Stomach smooth muscle (tissue), 2 donors: ENCODE measurements at regions not wholly inside any gene's neighbourhood (a gene's known extent, or its start where the extent isn't known, plus 50 kb on each side); places are given as distances from the start of the nearest gene placed in this dataset.

Experiments used
- H3K27ac ChIP-seq: one replicate; pipeline ENCODE4 v1.7.0; 2013; ENCODE audit warnings: mild to moderate bottlenecking, low read length, inconsistent platforms
- H3K27me3 ChIP-seq, 2 donors: one replicate each; pipeline ENCODE4 v1.7.0; 2013; ENCODE audit warnings: low read length in 2 of 2; ENCODE audit not compliant: insufficient read depth in 2 of 2, control insufficient read depth in 1 of 2
- H3K36me3 ChIP-seq, 2 donors: one replicate each; pipeline ENCODE4 v1.7.0; 2013; ENCODE audit warnings: low read length in 2 of 2; ENCODE audit not compliant: control insufficient read depth in 2 of 2, insufficient read depth in 2 of 2
- H3K4me1 ChIP-seq: one replicate; pipeline ENCODE4 v1.7.0; 2013; ENCODE audit warnings: low read length; ENCODE audit not compliant: control insufficient read depth, insufficient read depth
- H3K4me3 ChIP-seq, 2 donors: one replicate each; pipeline ENCODE4 v1.7.0; 2013; ENCODE audit warnings: low read length in 2 of 2
- H3K9ac ChIP-seq, 2 donors: one replicate each; pipeline ENCODE4 v1.7.0; 2013; ENCODE audit warnings: low read length in 2 of 2, mild to moderate bottlenecking in 1 of 2
- H3K9me3 ChIP-seq, 2 donors: one replicate each; pipeline ENCODE4 v1.7.0; 2013; ENCODE audit warnings: low read length in 2 of 2; ENCODE audit not compliant: control insufficient read depth in 2 of 2
- donor health status: healthy.
- donor health status: Pancreatic carcinoma.

DNA sequence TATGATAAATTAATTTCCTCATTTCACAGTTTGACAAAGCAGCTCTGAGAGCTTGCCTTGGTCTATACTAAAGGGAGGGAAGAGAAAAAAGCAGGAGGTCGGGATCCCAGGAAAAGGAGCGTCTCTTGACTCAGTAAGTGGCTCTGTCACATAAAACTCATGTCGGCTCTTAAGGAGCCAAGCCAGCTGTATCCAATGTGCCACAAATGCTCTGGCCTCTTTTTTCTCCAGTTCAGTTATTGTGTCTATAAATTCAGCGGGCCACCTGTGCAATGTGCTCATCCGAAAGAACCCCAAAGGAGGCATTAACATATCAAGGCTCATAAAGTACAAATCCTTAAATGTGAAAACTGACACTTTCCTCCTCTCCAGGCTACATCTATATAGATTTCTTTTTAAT lies 337.7 kb upstream of the FAM241A start:
- Histone ChIP-seq H3K9ac (no peak overlapping the region), H3K4me1 (no peaks in the 10 kb centered on the region), H3K9me3 (no peaks in the 10 kb centered on the region), H3K4me3 (no peak overlapping the region), H3K36me3 (no peaks in the 10 kb centered on the region), H3K27me3 (no peaks in the 10 kb centered on the region), H3K27ac (no peak overlapping the region)

DNA sequence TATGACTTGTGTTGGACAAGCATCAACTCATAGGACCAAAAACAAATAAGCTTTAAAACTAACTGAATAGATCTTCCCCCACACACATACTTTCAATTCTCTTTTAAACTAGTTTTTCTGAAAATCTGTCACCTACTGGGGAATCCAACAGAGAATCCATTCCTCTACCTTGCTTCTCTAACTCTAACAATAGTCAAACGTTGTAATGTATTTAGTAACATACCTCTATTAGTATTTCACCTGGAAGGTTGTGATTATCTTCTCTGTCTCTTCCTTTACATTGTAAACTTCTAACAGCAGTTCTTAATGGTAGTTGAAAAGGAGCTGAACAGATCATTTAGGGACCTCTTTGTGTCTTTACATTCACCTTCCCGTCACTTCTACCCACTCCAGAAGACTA lies 337.1 kb upstream of the FAM241A start:
- Histone ChIP-seq H3K27me3 (no peaks in the 10 kb centered on the region), H3K36me3 (no peaks in the 10 kb centered on the region), H3K9me3 (no peaks in the 10 kb centered on the region), H3K4me1 (no peaks in the 10 kb centered on the region), H3K9ac (no peak overlapping the region), H3K27ac (no peak overlapping the region), H3K4me3 (no peak overlapping the region)

DNA sequence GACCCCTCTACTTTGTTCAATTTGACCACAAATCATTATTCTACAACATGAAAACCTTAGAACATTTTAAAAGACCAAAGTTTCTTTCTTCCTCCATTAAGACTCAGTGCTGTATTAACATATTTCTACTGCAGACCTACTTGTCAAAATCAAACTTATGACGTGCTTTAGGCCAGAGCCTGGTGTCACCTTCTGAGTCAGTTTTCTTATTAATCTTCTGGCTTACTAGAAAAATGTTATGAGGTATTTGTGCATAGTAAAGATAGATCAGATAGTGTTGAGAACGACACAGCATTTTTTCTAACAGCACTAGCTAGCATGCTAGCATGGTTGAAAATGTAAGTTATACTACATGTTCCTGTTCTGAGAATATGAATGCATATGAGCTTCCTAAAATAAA lies 333.6 kb upstream of the FAM241A start:
- H3K4me3 ChIP-seq: no peak overlapping the region
- no peaks in the 10 kb centered on the region for H3K4me1 ChIP-seq
- H3K36me3 ChIP-seq: no peaks in the 10 kb centered on the region
- no peak overlapping the region for H3K9ac ChIP-seq
- no peaks in the 10 kb centered on the region for H3K9me3 ChIP-seq
- H3K27ac ChIP-seq: no peak overlapping the region
- H3K27me3 ChIP-seq: no peaks in the 10 kb centered on the region

DNA sequence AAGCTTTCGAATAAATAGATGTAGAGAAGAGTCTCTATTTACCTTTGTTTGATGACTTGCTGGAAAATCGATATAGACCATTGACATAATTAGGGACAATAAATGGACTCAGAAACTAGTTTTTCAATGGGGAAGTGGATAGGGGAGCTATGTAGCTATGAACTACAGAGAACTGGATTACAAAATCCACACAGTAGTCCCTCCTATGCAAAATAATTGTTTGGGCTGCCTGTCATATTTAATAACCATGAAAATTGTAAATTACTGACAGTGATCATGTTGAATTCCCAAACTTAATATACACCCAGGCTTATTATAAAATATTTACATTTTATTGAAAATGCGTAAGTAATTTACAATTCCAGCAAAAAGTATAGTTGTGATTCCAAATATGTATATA lies 333.1 kb upstream of the FAM241A start:
- Histone ChIP-seq H3K27ac (no peak overlapping the region), H3K4me1 (no peaks in the 10 kb centered on the region), H3K9ac (no peak overlapping the region), H3K9me3 (no peaks in the 10 kb centered on the region), H3K27me3 (no peaks in the 10 kb centered on the region), H3K4me3 (no peak overlapping the region), H3K36me3 (no peaks in the 10 kb centered on the region)

DNA sequence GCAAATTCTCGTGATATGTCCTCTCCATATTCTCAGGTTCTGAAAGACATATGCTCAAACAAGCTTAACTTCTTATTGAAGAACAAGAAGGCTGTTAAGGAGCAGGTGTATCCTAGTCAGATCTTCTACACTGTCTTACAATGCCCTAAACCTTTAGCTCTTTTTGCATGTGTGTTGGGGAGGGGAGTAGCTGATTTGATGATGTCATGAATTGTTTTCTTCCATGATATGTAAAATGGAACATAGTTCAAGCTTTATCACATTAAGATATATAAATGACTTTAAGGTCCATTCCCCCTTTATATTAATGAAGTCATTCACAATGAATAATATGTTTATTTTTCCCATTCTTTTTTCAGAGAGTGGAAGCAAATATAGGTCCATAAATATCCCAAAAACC lies 332.5 kb upstream of the FAM241A start:
- no peaks in the 10 kb centered on the region for H3K36me3 ChIP-seq
- H3K4me1 ChIP-seq: no peaks in the 10 kb centered on the region
- no peaks in the 10 kb centered on the region for H3K9me3 ChIP-seq
- H3K9ac ChIP-seq: no peak overlapping the region
- H3K27me3 ChIP-seq: no peaks in the 10 kb centered on the region
- no peak overlapping the region for H3K27ac ChIP-seq
- H3K4me3 ChIP-seq: no peak overlapping the region

DNA sequence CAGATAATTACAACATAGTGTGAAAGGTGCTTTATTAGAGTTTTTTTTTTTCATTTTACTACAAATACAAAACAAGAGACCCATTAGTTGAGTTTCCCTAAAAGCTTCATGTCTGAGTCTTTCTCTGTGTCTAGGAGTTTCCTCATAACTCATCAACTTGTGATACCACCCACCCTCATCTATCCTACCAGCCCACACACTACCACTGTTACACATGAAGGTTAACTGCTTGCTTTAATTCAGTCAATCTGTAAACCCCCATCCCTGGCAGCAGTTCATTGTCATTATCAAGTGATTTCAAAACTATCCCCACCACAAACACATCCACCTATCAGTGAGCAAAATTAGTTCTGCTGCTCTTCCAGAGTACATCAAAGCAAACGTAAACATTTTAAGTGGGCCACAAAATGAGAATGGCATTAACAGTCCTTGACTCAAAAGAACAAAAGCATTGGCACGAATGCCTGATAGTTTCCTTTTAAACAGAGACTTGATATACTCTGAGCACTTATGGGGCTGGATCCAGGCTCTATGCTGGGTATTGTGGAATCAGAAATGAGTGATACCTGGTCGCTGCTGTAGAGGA lies 331.6 kb upstream of the FAM241A start:
- Histone ChIP-seq H3K36me3 (no peaks in the 10 kb centered on the region), H3K9ac (no peak overlapping the region), H3K27me3 (no peaks in the 10 kb centered on the region), H3K4me3 (no peak overlapping the region), H3K27ac (no peak overlapping the region), H3K9me3 (no peaks in the 10 kb centered on the region), H3K4me1 (no peaks in the 10 kb centered on the region)

DNA sequence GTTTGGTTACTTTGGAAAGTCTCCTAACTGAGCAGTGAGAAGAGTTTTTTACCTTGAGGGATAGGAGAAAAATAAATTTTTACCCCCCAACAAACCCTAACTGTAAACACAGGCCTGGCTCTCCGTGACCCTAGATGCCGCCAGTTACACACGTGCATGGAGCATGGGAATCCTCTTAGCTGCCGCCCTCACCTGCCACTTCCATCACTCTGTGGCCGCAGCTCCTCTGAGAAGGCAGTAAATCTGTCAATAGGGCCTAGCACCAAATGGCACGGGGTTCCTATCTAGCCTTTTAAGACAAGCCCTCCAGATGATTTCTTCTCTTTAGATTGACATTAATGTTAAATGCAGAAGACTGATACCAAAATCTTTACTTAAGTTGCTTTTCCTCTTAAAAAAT lies 330.3 kb upstream of the FAM241A start:
- Histone ChIP-seq H3K9ac (no peak overlapping the region), H3K36me3 (no peaks in the 10 kb centered on the region), H3K27me3 (no peaks in the 10 kb centered on the region), H3K4me3 (no peak overlapping the region), H3K27ac (no peak overlapping the region), H3K4me1 (no peaks in the 10 kb centered on the region), H3K9me3 (no peaks in the 10 kb centered on the region)

DNA sequence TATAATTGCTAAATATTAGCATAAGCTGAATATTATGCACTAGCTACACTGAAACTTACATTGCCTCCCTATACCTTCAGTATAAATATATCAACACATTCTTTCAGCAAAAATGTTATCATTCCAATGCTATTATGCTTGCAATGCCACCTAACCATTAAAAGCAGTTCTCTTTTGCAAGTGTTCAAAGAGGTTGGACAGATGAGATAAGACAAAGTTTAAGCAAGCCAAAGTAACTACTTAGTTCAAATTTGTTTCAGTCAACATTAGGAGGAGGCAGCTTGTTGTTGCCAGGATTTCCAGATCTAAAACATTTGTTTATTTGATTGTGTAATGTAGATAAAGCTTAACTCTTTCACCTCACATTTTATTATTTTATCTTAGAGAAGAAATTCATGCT lies 323.9 kb upstream of the FAM241A start:
- Histone ChIP-seq H3K4me3 (no peak overlapping the region), H3K9me3 (no peaks in the 10 kb centered on the region), H3K27ac (no peak overlapping the region), H3K9ac (no peak overlapping the region), H3K27me3 (no peaks in the 10 kb centered on the region), H3K4me1 (no peaks in the 10 kb centered on the region), H3K36me3 (no peaks in the 10 kb centered on the region)

DNA sequence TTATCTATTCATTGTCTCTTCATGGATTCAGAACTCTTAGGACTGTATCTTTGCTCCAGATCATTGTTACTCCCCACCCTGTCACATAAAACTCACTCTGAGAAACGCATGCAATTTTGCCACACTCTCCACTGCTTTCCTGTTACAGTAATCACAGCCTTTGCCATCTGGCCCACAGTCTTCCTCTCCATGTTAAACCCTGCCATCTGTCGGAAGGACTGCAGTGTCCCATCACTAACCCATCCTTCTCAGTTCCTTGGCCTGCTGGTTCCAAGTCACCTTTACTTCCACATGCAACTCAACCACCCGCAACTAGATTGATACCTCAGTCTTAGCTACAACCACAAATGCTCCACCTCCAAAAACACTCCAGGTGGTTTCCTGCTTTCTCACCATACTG lies 308.7 kb upstream of the FAM241A start:
- Histone ChIP-seq H3K9me3 (no peaks in the 10 kb centered on the region), H3K27ac (no peak overlapping the region), H3K9ac (no peak overlapping the region)

DNA sequence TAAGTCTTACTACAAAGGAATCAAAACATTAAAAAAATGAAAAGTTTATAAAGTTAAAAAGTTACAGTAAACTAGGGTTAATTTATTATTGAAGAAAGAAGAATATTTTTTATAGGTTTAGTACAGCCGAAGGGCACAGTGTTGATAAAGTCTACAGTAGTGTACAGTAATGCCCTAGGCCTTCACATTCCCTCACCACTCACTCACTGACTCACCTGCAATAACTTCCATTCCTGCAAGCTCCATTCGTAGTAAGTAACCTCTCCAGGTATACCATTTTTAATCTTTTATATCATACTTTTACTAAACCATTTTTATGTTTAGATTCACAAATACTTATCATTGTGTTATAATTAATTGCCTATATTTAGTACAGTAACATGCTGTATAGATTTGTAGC lies 307.5 kb upstream of the FAM241A start:
- Histone ChIP-seq H3K4me1 (no peaks in the 10 kb centered on the region), H3K27ac (no peak overlapping the region), H3K27me3 (no peaks in the 10 kb centered on the region), H3K9me3 (no peaks in the 10 kb centered on the region), H3K36me3 (no peaks in the 10 kb centered on the region), H3K9ac (no peak overlapping the region), H3K4me3 (no peak overlapping the region)

More for the DNA sequence above, 308.7 kb upstream of the FAM241A start:
- H3K27me3 ChIP-seq: no peaks in the 10 kb centered on the region
- H3K4me1 ChIP-seq: no peaks in the 10 kb centered on the region
- H3K4me3 ChIP-seq: no peak overlapping the region
- no peaks in the 10 kb centered on the region for H3K36me3 ChIP-seq

DNA sequence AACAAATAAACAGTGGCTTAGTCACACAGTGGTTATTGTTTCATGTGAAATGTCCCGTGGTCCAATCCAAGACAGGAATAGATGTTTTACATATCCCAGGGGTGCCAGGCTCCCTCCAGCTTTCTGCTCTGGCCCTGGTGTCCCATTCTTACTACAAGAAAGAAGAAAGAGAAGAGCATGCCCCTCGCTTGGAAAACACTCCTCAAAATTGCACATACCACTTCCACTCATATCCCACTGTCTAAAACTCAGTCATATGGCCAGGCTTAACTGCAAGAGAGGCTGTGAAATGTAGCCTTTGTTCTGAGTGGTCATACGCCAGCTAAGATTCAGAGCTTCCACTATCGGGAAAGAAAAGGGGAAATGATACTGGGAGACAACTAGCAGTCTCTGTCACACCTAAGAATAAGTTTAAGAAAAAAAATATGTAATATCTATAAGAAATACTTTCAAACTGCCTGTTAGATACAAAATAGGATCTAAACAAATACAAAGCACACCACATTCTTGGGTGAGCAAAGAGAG lies 306.8 kb upstream of the FAM241A start:
- Histone ChIP-seq H3K9me3 (no peaks in the 10 kb centered on the region), H3K27ac (no peak overlapping the region), H3K9ac (no peak overlapping the region), H3K36me3 (no peaks in the 10 kb centered on the region), H3K4me3 (no peak overlapping the region), H3K4me1 (no peaks in the 10 kb centered on the region), H3K27me3 (no peaks in the 10 kb centered on the region)
